ENCODE measurements at regions not wholly inside any gene's neighbourhood (a gene's known extent, or its start where the extent isn't known, plus 50 kb on each side); places are given as distances from the start of the nearest gene placed in this dataset.
"Not testable (repeated sequence)": the region's sequence is repeated elsewhere in the genome, so short reads cannot be mapped to it uniquely, and the experiment has no call there.

- Histone ChIP-seq H3K27me3 (ENCODE audit: insufficient read depth, low read length) (no peaks in the 10 kb centered on the region), H3K27ac (ENCODE audit: low read depth, low read length) (no peak overlapping the region), H3K9ac (ENCODE audit: low read depth, low read length) (no peak overlapping the region), H3K9me3 (ENCODE audit: insufficient read depth, low read depth, low read length) (peaks cover 82% of the 10 kb centered on the region), H3K4me1 (ENCODE audit: insufficient read depth, low read length) (no peaks in the 10 kb centered on the region), H3K4me3 (ENCODE audit: low read length) (no peak overlapping the region), H3K36me3 (ENCODE audit: insufficient read depth, low read length) (no peaks in the 10 kb centered on the region)
- 100% methylated on average over 2 of the region's 2 CpGs for WGBS
These were observed 123.6 kb downstream of the ZNF248 start for GRCh38 chr10:37733822-37734221.

DNA sequence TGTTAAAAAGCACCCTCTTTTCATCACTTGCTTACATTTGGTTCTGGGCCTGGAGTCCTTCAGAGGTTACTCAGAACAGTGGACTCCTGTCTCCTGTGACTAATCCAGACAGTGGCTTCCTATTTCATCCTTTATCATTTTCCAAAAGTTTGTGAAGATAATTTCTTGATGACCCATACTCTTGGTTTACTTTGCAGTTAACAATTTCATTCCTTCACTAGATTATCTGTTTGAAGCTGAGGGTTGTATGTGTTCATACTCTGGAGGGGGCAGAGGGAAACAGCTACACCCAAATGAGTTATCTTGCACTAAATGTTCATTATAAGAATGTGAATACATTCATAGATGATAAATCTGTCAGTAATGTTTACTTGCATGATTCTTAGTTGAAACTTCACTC, 124.7 kb downstream of the ZNF248 start:
- Histone ChIP-seq H3K9me3 (ENCODE audit: insufficient read depth, low read depth, low read length) (peaks cover 83% of the 10 kb centered on the region), H3K4me1 (ENCODE audit: insufficient read depth, low read length) (no peaks in the 10 kb centered on the region), H3K9ac (ENCODE audit: low read depth, low read length) (no peak overlapping the region), H3K4me3 (ENCODE audit: low read length) (no peak overlapping the region), H3K36me3 (ENCODE audit: insufficient read depth, low read length) (no peaks in the 10 kb centered on the region), H3K27ac (ENCODE audit: low read depth, low read length) (no peak overlapping the region), H3K27me3 (ENCODE audit: insufficient read depth, low read length) (no peaks in the 10 kb centered on the region)

GRCh38 chr10:37728830-37729229, 128.6 kb downstream of the ZNF248 start:
- WGBS: 85% methylated on average over 5 of the region's 5 CpGs
- peaks cover 85% of the 10 kb centered on the region for H3K9me3 ChIP-seq (ENCODE audit: insufficient read depth, low read depth, low read length)

DNA sequence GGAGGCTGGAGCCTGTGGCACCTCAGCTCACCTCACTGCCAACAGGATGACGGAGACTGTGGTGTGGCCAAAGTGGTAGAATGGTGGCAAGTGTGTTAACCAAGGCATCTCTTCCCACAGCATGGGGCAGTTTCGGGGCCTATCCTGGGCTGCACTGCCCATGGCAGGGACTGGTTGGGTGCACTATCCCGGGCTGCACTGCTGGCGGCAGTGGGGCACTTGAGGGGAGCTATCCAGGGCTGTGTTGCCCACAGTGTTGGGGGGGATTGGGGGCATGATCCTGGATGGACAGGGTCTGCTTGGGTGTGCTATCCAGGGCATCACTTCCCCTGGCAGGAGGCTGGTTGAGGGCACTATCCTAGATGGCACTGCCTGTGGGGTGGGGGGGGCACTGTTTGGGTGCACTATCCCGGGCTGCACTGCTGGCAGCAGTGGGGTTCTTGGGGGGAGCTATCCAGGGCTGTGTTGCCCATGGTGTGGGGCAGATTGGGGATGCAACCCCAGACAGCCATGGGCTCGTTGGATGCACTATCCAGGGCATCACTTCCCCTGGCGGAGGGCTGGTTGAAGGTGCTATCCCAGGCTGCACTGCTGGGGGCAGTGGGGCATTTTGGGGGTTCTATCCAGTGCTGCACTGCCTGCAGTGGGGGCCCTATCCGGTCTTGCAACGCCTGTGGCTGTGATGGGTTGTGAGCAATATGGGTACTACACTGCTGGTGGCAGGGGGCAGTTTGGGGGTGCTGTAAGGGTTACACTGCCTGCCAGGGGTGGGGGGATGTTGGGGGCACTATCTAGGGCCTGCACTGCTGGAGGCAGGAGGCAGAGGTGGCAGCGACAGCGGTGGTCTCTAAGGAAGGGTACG, 129.7 kb downstream of the ZNF248 start:
- H3K4me1 ChIP-seq (ENCODE audit: insufficient read depth, low read length): no peaks in the 10 kb centered on the region
- H3K9ac ChIP-seq (ENCODE audit: low read depth, low read length): no peak overlapping the region
- 91% methylated on average over 12 of the region's 12 CpGs for WGBS
- H3K4me3 ChIP-seq (ENCODE audit: low read length): no peak overlapping the region
- peaks cover 82% of the 10 kb centered on the region for H3K9me3 ChIP-seq (ENCODE audit: insufficient read depth, low read depth, low read length)
- H3K27me3 ChIP-seq (ENCODE audit: insufficient read depth, low read length): no peaks in the 10 kb centered on the region
- H3K36me3 ChIP-seq (ENCODE audit: insufficient read depth, low read length): no peaks in the 10 kb centered on the region
- no peak overlapping the region for H3K27ac ChIP-seq (ENCODE audit: low read depth, low read length)

More at GRCh38 chr10:37728830-37729229, 128.6 kb downstream of the ZNF248 start:
- Histone ChIP-seq H3K4me1 (ENCODE audit: insufficient read depth, low read length) (no peaks in the 10 kb centered on the region), H3K4me3 (ENCODE audit: low read length) (no peak overlapping the region), H3K9ac (ENCODE audit: low read depth, low read length) (no peak overlapping the region), H3K36me3 (ENCODE audit: insufficient read depth, low read length) (no peaks in the 10 kb centered on the region), H3K27me3 (ENCODE audit: insufficient read depth, low read length) (no peaks in the 10 kb centered on the region), H3K27ac (ENCODE audit: low read depth, low read length) (no peak overlapping the region)

GRCh38 chr10:37721100-37721499, 136.3 kb downstream of the ZNF248 start:
- no peaks in the 10 kb centered on the region for H3K36me3 ChIP-seq (ENCODE audit: insufficient read depth, low read length)
- WGBS: 89% methylated on average over 3 of the region's 3 CpGs
- H3K9me3 ChIP-seq (ENCODE audit: insufficient read depth, low read depth, low read length): peaks cover 84% of the 10 kb centered on the region
- no peaks in the 10 kb centered on the region for H3K4me1 ChIP-seq (ENCODE audit: insufficient read depth, low read length)
- no peaks in the 10 kb centered on the region for H3K27me3 ChIP-seq (ENCODE audit: insufficient read depth, low read length)
- H3K9ac ChIP-seq (ENCODE audit: low read depth, low read length): no peak overlapping the region
- no peak overlapping the region for H3K4me3 ChIP-seq (ENCODE audit: low read length)
- no peak overlapping the region for H3K27ac ChIP-seq (ENCODE audit: low read depth, low read length)

- H3K36me3 ChIP-seq (ENCODE audit: insufficient read depth, low read length); H3K27ac ChIP-seq (ENCODE audit: low read depth, low read length); H3K4me3 ChIP-seq (ENCODE audit: low read length); H3K27me3 ChIP-seq (ENCODE audit: insufficient read depth, low read length); H3K4me1 ChIP-seq (ENCODE audit: insufficient read depth, low read length); H3K9ac ChIP-seq (ENCODE audit: low read depth, low read length): not testable (repeated sequence)
- peaks cover 86% of the 10 kb centered on the region for H3K9me3 ChIP-seq (ENCODE audit: insufficient read depth, low read depth, low read length)
- 86% methylated on average over 6 of the region's 6 CpGs for WGBS
These were observed 139.3 kb downstream of the ZNF248 start for GRCh38 chr10:37718060-37718459.

GRCh38 chr10:37713642-37714041, 143.8 kb downstream of the ZNF248 start:
- Histone ChIP-seq H3K27ac (ENCODE audit: low read depth, low read length) (no peak overlapping the region), H3K27me3 (ENCODE audit: insufficient read depth, low read length) (no peaks in the 10 kb centered on the region), H3K4me3 (ENCODE audit: low read length) (no peak overlapping the region), H3K4me1 (ENCODE audit: insufficient read depth, low read length) (no peaks in the 10 kb centered on the region), H3K9me3 (ENCODE audit: insufficient read depth, low read depth, low read length) (peaks cover 89% of the 10 kb centered on the region), H3K9ac (ENCODE audit: low read depth, low read length) (no peak overlapping the region), H3K36me3 (ENCODE audit: insufficient read depth, low read length) (no peaks in the 10 kb centered on the region)
- WGBS: 75% methylated on average over 2 of the region's 3 CpGs

DNA sequence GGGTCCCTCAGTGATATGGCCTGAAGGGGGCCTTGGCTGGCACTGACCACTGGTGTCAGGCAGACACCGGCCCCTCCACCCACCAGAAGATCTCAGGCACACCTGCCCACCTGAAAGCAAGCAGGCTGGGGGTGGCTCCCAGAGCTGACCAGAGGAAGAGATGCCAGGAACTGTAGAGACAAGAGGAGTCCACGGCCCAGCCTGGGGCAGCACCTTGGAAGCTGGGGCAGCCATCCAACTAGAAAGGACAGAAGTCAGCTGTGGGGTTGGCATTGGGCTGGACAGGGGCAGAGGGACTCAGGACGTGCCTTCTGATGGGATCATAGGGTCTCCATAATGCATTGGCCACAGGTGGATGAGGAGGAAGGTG, 144.3 kb downstream of the ZNF248 start:
- Histone ChIP-seq H3K9me3 (ENCODE audit: insufficient read depth, low read depth, low read length) (peaks cover 90% of the 10 kb centered on the region), H3K27ac (ENCODE audit: low read depth, low read length) (no peak overlapping the region)
- WGBS: 75% methylated on average over 3 of the region's 3 CpGs

DNA sequence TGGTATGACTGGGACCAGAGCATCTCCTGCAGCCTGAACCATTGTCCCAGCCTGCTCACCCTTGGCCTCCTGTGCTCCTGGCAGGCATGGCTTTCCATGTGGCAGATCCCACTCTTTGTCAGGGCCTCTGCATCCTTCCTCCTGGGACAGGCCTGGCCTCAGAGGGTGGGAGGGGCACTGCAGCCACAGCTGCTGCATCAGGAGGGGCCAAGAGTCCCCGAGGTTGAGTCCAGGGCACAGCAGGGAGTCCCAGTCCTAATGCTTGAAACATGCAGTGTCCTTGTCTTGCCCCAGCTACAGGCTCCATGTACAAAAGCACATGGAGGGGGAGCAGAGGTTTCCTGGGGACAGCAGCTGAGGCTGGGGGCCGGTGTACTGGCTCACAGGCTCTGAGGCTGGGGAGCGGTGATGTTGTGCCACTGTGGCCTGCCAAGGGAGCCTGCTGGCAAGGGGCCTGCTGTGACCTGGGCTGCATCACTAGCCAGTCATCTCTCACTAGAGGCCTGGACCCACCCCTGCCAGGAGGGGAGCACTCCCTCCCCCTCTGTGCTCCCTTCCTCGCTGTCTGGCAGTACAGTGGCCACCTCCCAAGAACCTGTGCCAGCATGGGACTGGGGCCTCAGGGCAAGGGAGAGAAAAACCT, 144.8 kb downstream of the ZNF248 start:
- H3K27me3 ChIP-seq (ENCODE audit: insufficient read depth, low read length): no peaks in the 10 kb centered on the region
- no peaks in the 10 kb centered on the region for H3K36me3 ChIP-seq (ENCODE audit: insufficient read depth, low read length)
- no peak overlapping the region for H3K27ac ChIP-seq (ENCODE audit: low read depth, low read length)
- no peaks in the 10 kb centered on the region for H3K4me1 ChIP-seq (ENCODE audit: insufficient read depth, low read length)
- no peak overlapping the region for H3K4me3 ChIP-seq (ENCODE audit: low read length)
- peaks cover 90% of the 10 kb centered on the region for H3K9me3 ChIP-seq (ENCODE audit: insufficient read depth, low read depth, low read length)
- no peak overlapping the region for H3K9ac ChIP-seq (ENCODE audit: low read depth, low read length)
- WGBS: 86% methylated on average over 4 of the region's 4 CpGs

More for the DNA sequence above, 144.3 kb downstream of the ZNF248 start:
- no peaks in the 10 kb centered on the region for H3K27me3 ChIP-seq (ENCODE audit: insufficient read depth, low read length)
- no peaks in the 10 kb centered on the region for H3K4me1 ChIP-seq (ENCODE audit: insufficient read depth, low read length)
- H3K4me3 ChIP-seq (ENCODE audit: low read length): no peak overlapping the region
- H3K9ac ChIP-seq (ENCODE audit: low read depth, low read length): no peak overlapping the region
- no peaks in the 10 kb centered on the region for H3K36me3 ChIP-seq (ENCODE audit: insufficient read depth, low read length)

DNA sequence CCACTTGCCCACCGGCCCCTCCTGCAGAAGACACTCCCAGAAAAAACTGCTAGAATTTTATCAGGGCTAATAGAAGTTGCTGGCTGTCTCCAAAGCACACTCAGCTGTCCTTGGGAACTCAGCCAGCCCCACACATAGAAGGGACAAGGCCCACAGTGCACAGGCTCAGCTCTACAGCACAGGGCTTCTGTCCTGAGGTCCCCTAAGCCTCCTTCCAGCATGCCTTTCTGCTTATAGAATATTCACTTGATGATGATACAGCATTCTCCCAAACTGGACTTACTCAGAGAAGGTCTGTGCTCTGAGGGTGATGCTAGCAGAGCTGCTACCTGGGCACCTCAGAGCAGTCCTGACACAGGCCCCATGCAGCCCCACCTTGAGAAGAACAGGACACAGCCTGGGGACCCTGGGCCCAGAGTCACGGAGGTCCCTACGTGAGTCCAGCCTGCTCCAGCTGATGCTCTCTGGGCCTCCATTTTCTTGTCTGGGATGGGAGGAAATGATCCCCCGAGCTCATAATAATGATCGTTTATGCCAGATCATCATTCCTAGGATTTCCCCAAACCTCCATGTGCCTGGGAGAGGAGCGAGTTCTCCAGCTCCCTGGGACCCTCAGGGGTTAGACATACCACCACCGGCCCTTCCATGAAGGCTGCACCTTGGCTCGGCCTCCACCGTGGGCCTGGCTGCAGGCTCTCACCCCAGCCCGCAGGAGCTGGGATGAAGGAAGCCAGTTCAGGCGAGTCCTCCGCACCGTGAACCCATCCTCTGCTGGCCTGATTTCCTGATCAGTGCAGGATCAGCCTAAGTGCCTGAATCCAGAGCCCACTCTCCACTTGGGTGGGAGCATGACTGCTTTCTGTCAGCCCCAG, 145.6 kb downstream of the ZNF248 start:
- 86% methylated on average over 13 of the region's 13 CpGs for WGBS
- no peak overlapping the region for H3K9ac ChIP-seq (ENCODE audit: low read depth, low read length)
- H3K27ac ChIP-seq (ENCODE audit: low read depth, low read length): no peak overlapping the region

More for the DNA sequence above, 145.6 kb downstream of the ZNF248 start:
- Histone ChIP-seq H3K9me3 (ENCODE audit: insufficient read depth, low read depth, low read length) (peaks cover 93% of the 10 kb centered on the region), H3K27me3 (ENCODE audit: insufficient read depth, low read length) (no peaks in the 10 kb centered on the region), H3K4me1 (ENCODE audit: insufficient read depth, low read length) (no peaks in the 10 kb centered on the region), H3K36me3 (ENCODE audit: insufficient read depth, low read length) (no peaks in the 10 kb centered on the region), H3K4me3 (ENCODE audit: low read length) (no peak overlapping the region)
